K562 (cell line): ENCODE measurements at regions not wholly inside any gene's neighbourhood (a gene's known extent, or its start where the extent isn't known, plus 50 kb on each side); places are given as distances from the start of the nearest gene placed in this dataset.

Experiments used
- ATAC-seq: fragments of 200-7000 bp; cut with Tn5 transposase; 3 replicates; pipeline ENCODE4 v1.9.1; 2020; ENCODE audit warnings: moderate library complexity
- BruUV-seq: library from RNA; stranded (reverse); fragments of 400-500 nt; replicated peaks from 2 replicates; lab custom pipeline; 2021; lab: Mats Ljungman, UMichigan
- CTCF ChIA-PET: fragments of 300-600 bp; formaldehyde crosslinking; extraction: SDS; loops from one replicate; lab custom pipeline; 2021; ENCODE audit warnings: low intra/inter-chr PET ratio; lab: Yijun Ruan, JAX
- POLR2A ChIA-PET: fragments of 300-600, 350-650 bp; sonication (Branson Sonifier 250); formaldehyde crosslinking; extraction: SDS; loops from one replicate; lab custom pipeline; 2021; ENCODE audit warnings: antibody characterized with exemption, inconsistent platforms; lab: Yijun Ruan, JAX
- DNase-seq, 4 experiments: peaks; one replicate each; pipeline versions ENCODE4 v3.0.0 to v3.0.0-alpha.2; 2011 to 2018; ENCODE audit warnings: low spot score in 3 of 4, mixed read lengths in 3 of 4; ENCODE audit errors: extremely low read depth in 1 of 4
- FAIRE-seq: peaks from 2 replicates; lab custom pipeline; 2011; peaks lifted over from hg19 to GRCh38; lab: Jason Lieb, UNC
- H2AFZ ChIP-seq: 2 replicates; pipeline ENCODE4 v1.6.0; 2011; ENCODE audit warnings: low read depth, low read length, control low read depth, inconsistent platforms
- H3K27ac ChIP-seq: fragments of 200-600 bp; 3 replicates; pipeline ENCODE4 v1.8.0; 2011; ENCODE audit warnings: low read depth, mild to moderate bottlenecking, control low read depth, inconsistent platforms, low read length, moderate library complexity, mixed read lengths; ENCODE audit errors: extremely low read depth
- H3K27me3 ChIP-seq, 2 experiments: fragments of 300-600 bp in 1 of 2; 2 replicates in 1 of 2; 3 replicates in 1 of 2; pipeline versions ENCODE4 v1.6.0 to v1.8.0; 2011; ENCODE audit warnings: inconsistent platforms in 2 of 2, low read length in 2 of 2, mild to moderate bottlenecking in 1 of 2, mixed read lengths in 1 of 2, moderate library complexity in 1 of 2; ENCODE audit not compliant: control insufficient read depth in 2 of 2, insufficient read depth in 2 of 2
- H3K36me3 ChIP-seq: fragments of 300-600 bp; 3 replicates; pipeline ENCODE4 v1.8.0; 2011; ENCODE audit warnings: mild to moderate bottlenecking, low read length, inconsistent platforms; ENCODE audit not compliant: control insufficient read depth, insufficient read depth
- H3K4me1 ChIP-seq, 2 experiments: fragments of 200-600 bp in 1 of 2; replicated peaks in 1 of 2; 2 replicates in 1 of 2; 3 replicates in 1 of 2; pipeline versions ENCODE4 v1.5.1 to v1.8.0; 2011; ENCODE audit warnings: inconsistent platforms in 2 of 2, low read length in 2 of 2, mild to moderate bottlenecking in 1 of 2, mixed read lengths in 1 of 2, moderate library complexity in 1 of 2; ENCODE audit not compliant: control insufficient read depth in 2 of 2, insufficient read depth in 2 of 2
- H3K4me2 ChIP-seq: 2 replicates; pipeline ENCODE4 v1.6.1; 2011; ENCODE audit warnings: low read length, control low read depth, inconsistent platforms, mixed read lengths; ENCODE audit not compliant: insufficient read depth
- H3K4me3 ChIP-seq: fragments of 200-600 bp; sonication (generic), shearing (Covaris generic); 2 replicates; pipeline ENCODE4 v1.5.1; 2016; ENCODE audit warnings: control low read depth, inconsistent platforms
- H3K79me2 ChIP-seq: fragments of 200-600 bp; 3 replicates; pipeline ENCODE4 v1.8.0; 2011; ENCODE audit warnings: low read length, inconsistent platforms; ENCODE audit not compliant: control insufficient read depth, insufficient read depth
- H3K9ac ChIP-seq, 2 experiments: 2 replicates each; pipeline versions ENCODE4 v1.6.0 to v1.6.1; 2011; ENCODE audit warnings: low read depth in 2 of 2, low read length in 2 of 2, control low read depth in 1 of 2, inconsistent platforms in 1 of 2, mild to moderate bottlenecking in 1 of 2, mixed read lengths in 1 of 2; ENCODE audit not compliant: insufficient read depth in 1 of 2
- H3K9me1 ChIP-seq: one replicate; pipeline ENCODE4 v1.6.0; 2011; ENCODE audit warnings: inconsistent platforms, mild to moderate bottlenecking, low read length, moderate library complexity; ENCODE audit not compliant: control insufficient read depth, insufficient read depth
- H3K9me3 ChIP-seq: replicated peaks from 2 replicates; pipeline ENCODE4 v1.5.1; 2011; ENCODE audit warnings: low read depth, low read length, inconsistent platforms; ENCODE audit not compliant: control insufficient read depth, insufficient read depth
- H4K20me1 ChIP-seq: replicated peaks from 2 replicates; pipeline ENCODE4 v1.6.1; 2011; ENCODE audit warnings: low read length, inconsistent platforms, mixed read lengths; ENCODE audit not compliant: control insufficient read depth, insufficient read depth
- E2F1 ChIP-seq: sonication (generic); formaldehyde crosslinking; IDR thresholded peaks from 2 replicates; pipeline ENCODE4 v1.8.1; 2023; ENCODE audit warnings: mild to moderate bottlenecking, missing genetic modification reagents, moderate library complexity
- NRF1 ChIP-seq, 2 experiments: fragments of 450-650 bp; IDR thresholded peaks in 1 of 2; conservative IDR thresholded peaks in 1 of 2; 2 replicates each; pipeline ENCODE4 v1.6.1; 2014; ENCODE audit warnings: mild to moderate bottlenecking in 2 of 2
- ZBTB8A ChIP-seq: fragments of 450-650 bp; IDR thresholded peaks from 2 replicates; pipeline ENCODE4 v1.6.1; 2018; ENCODE audit warnings: mild to moderate bottlenecking, moderate library complexity; ENCODE audit not compliant: partially characterized antibody
- WGBS: fragments of 100-300 bp; shearing (Covaris generic); methylation state at CpG from one replicate; pipeline ENCODE4 v1.1.6; 2016; ENCODE audit warnings: low coverage, mixed read lengths; ENCODE audit not compliant: insufficient coverage; ENCODE audit errors: missing lambda C conversion rate; 5-methylcytosine and 5-hydroxymethylcytosine counted together
- in situ Hi-C: fragments of 300-500 bp; cut with MboI; formaldehyde crosslinking; loops from 4 replicates; pipeline ENCODE4 v1.15.0; 2018; ENCODE audit warnings: inconsistent platforms, mixed read lengths
- intact Hi-C: fragments of 100-400 bp; cut with micrococcal nuclease; formaldehyde crosslinking; loops from 2 replicates; pipeline ENCODE4 v1.14.2; 2022

- no peak for TF ChIP-seq ZBTB8A
Observed at GRCh38 chr2:11102466-11102865, 52.8 kb upstream of the SLC66A3 start (continued).

GRCh38 chr2:11102956-11103860, 52.1 kb upstream of the SLC66A3 start:
- no peak overlapping the region for H3K27ac ChIP-seq
- H3K4me2 ChIP-seq = no peak overlapping the region
- CTCF ChIA-PET = no interaction called here
- no peak overlapping the region for H3K9ac ChIP-seq
- intact Hi-C loops (no loop called here), in situ Hi-C loops (no loop called here)
- no TSS peak for BruUV-seq
- FAIRE-seq (no peak), ATAC-seq (no peak), DNase-seq (no peak)
- H3K36me3 ChIP-seq = no peaks in the 10 kb centered on the region
- no peaks in the 10 kb centered on the region for H4K20me1 ChIP-seq
- peaks cover 37 to 66% of the 10 kb centered on the region in 2 experiments for H3K27me3 ChIP-seq
- no peak overlapping the region for H2AFZ ChIP-seq
- H3K9me3 ChIP-seq = no peaks in the 10 kb centered on the region
- H3K4me1 ChIP-seq = peaks cover 0 to 6% of the 10 kb centered on the region in 2 experiments; a peak in 1 of 5 replicates
- H3K9me1 ChIP-seq = no peaks in the 10 kb centered on the region
- H3K4me3 ChIP-seq = no peak overlapping the region
- 3% methylated on average over 25 of the region's 25 CpGs for WGBS
- POLR2A ChIA-PET = no interaction called here
- 0 out of 4 replicates have a peak, but pooled peaks of 1 of the 2 experiments have one; percentile 15 for TF ChIP-seq NRF1 (conservative IDR thresholded peaks at IDR 0.05 in 1 of 2, IDR thresholded peaks at IDR 0.05 in 1 of 2)
- TF ChIP-seq E2F1 (CRISPR knock-in tag) = no peak
- H3K79me2 ChIP-seq = no peaks in the 10 kb centered on the region
